NCI-H2227 treated with DMSO at 0.1 percent for 48 hours (cell line): ENCODE measurements at regions not wholly inside any gene's neighbourhood (a gene's known extent, or its start where the extent isn't known, plus 50 kb on each side); places are given as distances from the start of the nearest gene placed in this dataset.
"Not testable (repeated sequence)": the region's sequence is repeated elsewhere in the genome, so short reads cannot be mapped to it uniquely, and the experiment has no call there.

Experiments used
- DNase-seq: peaks from one replicate; lab custom pipeline; 2025; lab: John Stamatoyannopoulos, UW

- DNase-seq = no peak
These were observed 649.2 kb downstream of the ZEB2 start for GRCh38 chr2:143870696-143871095.

GRCh38 chr2:143856978-143857377, 662.9 kb downstream of the ZEB2 start:
- DNase-seq = no peak

GRCh38 chr2:143852759-143853158, 667.2 kb downstream of the ZEB2 start:
- DNase-seq = peak; percentile 46

- DNase-seq = no peak
These were observed 669.8 kb downstream of the ZEB2 start for GRCh38 chr2:143850084-143850483.

GRCh38 chr2:143847257-143847656, 672.7 kb downstream of the ZEB2 start:
- DNase-seq = no peak

- DNase-seq = no peak
These were observed 674.9 kb downstream of the ZEB2 start for GRCh38 chr2:143844986-143845385.

GRCh38 chr2:143843686-143844085, 676.2 kb downstream of the ZEB2 start:
- no peak for DNase-seq

- DNase-seq = no peak
These were observed 677.1 kb downstream of the ZEB2 start for GRCh38 chr2:143842836-143843235.

GRCh38 chr2:143841935-143842334, 678.0 kb downstream of the ZEB2 start:
- no peak for DNase-seq

- DNase-seq = no peak
These were observed 679.3 kb downstream of the ZEB2 start for GRCh38 chr2:143840601-143841000.

GRCh38 chr2:143840194-143840593, 679.7 kb downstream of the ZEB2 start:
- DNase-seq = no peak

GRCh38 chr2:143839456-143839855, 680.5 kb downstream of the ZEB2 start:
- DNase-seq = no peak

GRCh38 chr2:143837055-143837454, 682.9 kb downstream of the ZEB2 start:
- DNase-seq = not testable (repeated sequence)

- DNase-seq = no peak
These were observed 684.4 kb downstream of the ZEB2 start for GRCh38 chr2:143835481-143835880.

- DNase-seq = no peak
These were observed 686.8 kb downstream of the ZEB2 start for GRCh38 chr2:143833015-143833660.

- DNase-seq = no peak
These were observed 689.4 kb downstream of the ZEB2 start for GRCh38 chr2:143830476-143830875.

GRCh38 chr2:143828763-143829537, 691.0 kb downstream of the ZEB2 start:
- DNase-seq = no peak

GRCh38 chr2:143824791-143825190, 695.1 kb downstream of the ZEB2 start:
- no peak for DNase-seq

GRCh38 chr2:143823876-143824275, 694.7 kb downstream of the ARHGAP15 start:
- no peak for DNase-seq

- no peak for DNase-seq
These were observed 694.1 kb downstream of the ARHGAP15 start for GRCh38 chr2:143823296-143823695.

GRCh38 chr2:143822736-143823135, 693.5 kb downstream of the ARHGAP15 start:
- no peak for DNase-seq

GRCh38 chr2:143819764-143820163, 690.5 kb downstream of the ARHGAP15 start:
- DNase-seq = no peak

- DNase-seq = no peak
These were observed 690.0 kb downstream of the ARHGAP15 start for GRCh38 chr2:143819190-143819735.
